HG02642 (cell line): ENCODE measurements at regions not wholly inside any gene's neighbourhood (a gene's known extent, or its start where the extent isn't known, plus 50 kb on each side); places are given as distances from the start of the nearest gene placed in this dataset.
"Not testable (repeated sequence)": the region's sequence is repeated elsewhere in the genome, so short reads cannot be mapped to it uniquely, and the experiment has no call there.

Experiments used
- ATAC-seq: cut with Tn5 transposase; IDR thresholded peaks from one replicate; pipeline ENCODE4 v1.9.1; 2021; ENCODE audit warnings: mild to moderate bottlenecking; ENCODE audit not compliant: unreplicated experiment, poor library complexity

GRCh38 chr3:88385090-88385489, 235.3 kb downstream of the C3orf38 start:
- no peak for ATAC-seq

- no peak for ATAC-seq
These were observed 248.8 kb downstream of the C3orf38 start for GRCh38 chr3:88398581-88398980.

- no peak for ATAC-seq
These were observed 253.6 kb downstream of the C3orf38 start for GRCh38 chr3:88403319-88403718.

- ATAC-seq: no peak
These were observed 258.3 kb downstream of the C3orf38 start for GRCh38 chr3:88408097-88408496.

- no peak for ATAC-seq
These were observed 259.2 kb downstream of the C3orf38 start for GRCh38 chr3:88408935-88409334.

GRCh38 chr3:88410259-88410658, 260.5 kb downstream of the C3orf38 start:
- no peak for ATAC-seq

GRCh38 chr3:88412346-88412745, 262.6 kb downstream of the C3orf38 start:
- no peak for ATAC-seq

- no peak for ATAC-seq
These were observed 266.7 kb downstream of the C3orf38 start for GRCh38 chr3:88416436-88416835.

- no peak for ATAC-seq
These were observed 268.5 kb downstream of the C3orf38 start for GRCh38 chr3:88418219-88418618.

GRCh38 chr3:88433568-88433967, 283.8 kb downstream of the C3orf38 start:
- peak; percentile 99 for ATAC-seq

GRCh38 chr3:88434001-88434400, 284.2 kb downstream of the C3orf38 start:
- no peak for ATAC-seq

GRCh38 chr3:88440701-88441100, 290.9 kb downstream of the C3orf38 start:
- peak; percentile 51 for ATAC-seq

- no peak for ATAC-seq
These were observed 293.3 kb downstream of the C3orf38 start for GRCh38 chr3:88443066-88443465.

GRCh38 chr3:88444251-88444650, 294.5 kb downstream of the C3orf38 start:
- no peak for ATAC-seq

- no peak for ATAC-seq
These were observed 302.5 kb downstream of the C3orf38 start for GRCh38 chr3:88452228-88452627.

- ATAC-seq: no peak
These were observed 310.6 kb downstream of the C3orf38 start for GRCh38 chr3:88460369-88460768.

GRCh38 chr3:88462230-88462629, 312.5 kb downstream of the C3orf38 start:
- ATAC-seq: no peak

- ATAC-seq: no peak
These were observed 317.4 kb downstream of the C3orf38 start for GRCh38 chr3:88467191-88467590.

GRCh38 chr3:88469216-88469615, 319.5 kb downstream of the C3orf38 start:
- ATAC-seq: no peak

- ATAC-seq: no peak
These were observed 328.7 kb downstream of the C3orf38 start for GRCh38 chr3:88478460-88478859.

- no peak for ATAC-seq
These were observed 331.1 kb downstream of the C3orf38 start for GRCh38 chr3:88480822-88481221.

- ATAC-seq: no peak
These were observed 335.2 kb downstream of the C3orf38 start for GRCh38 chr3:88485001-88485400.

- not testable (repeated sequence) for ATAC-seq
These were observed 359.1 kb downstream of the C3orf38 start for GRCh38 chr3:88508818-88509217.
